ENCODE measurements at regions not wholly inside any gene's neighbourhood (a gene's known extent, or its start where the extent isn't known, plus 50 kb on each side); places are given as distances from the start of the nearest gene placed in this dataset.

- no peak for TF ChIP-seq CTCF (IDR thresholded peaks at IDR 0.05; ENCODE audit: low read depth, low read length)
- no peak for DNase-seq (ENCODE audit: low read depth in 1 of 2, low spot score in 1 of 2)
- H3K27ac ChIP-seq, result no peak overlapping the region
- no peaks in the 10 kb centered on the region for H3K4me1 ChIP-seq (ENCODE audit: low read depth)
- no peaks in the 10 kb centered on the region for H3K9me3 ChIP-seq (ENCODE audit: low read depth)
- no peaks in the 10 kb centered on the region for H3K27me3 ChIP-seq
- H3K4me3 ChIP-seq, result no peak overlapping the region
- no peaks in the 10 kb centered on the region for H3K36me3 ChIP-seq
Observed at GRCh38 chr13:68644611-68645010, 1414.5 kb upstream of the PCDH9 start.

- Histone ChIP-seq H3K4me1 (ENCODE audit: low read depth) (no peaks in the 10 kb centered on the region), H3K36me3 (no peaks in the 10 kb centered on the region), H3K4me3 (no peak overlapping the region), H3K9me3 (ENCODE audit: low read depth) (no peaks in the 10 kb centered on the region), H3K27ac (no peak overlapping the region), H3K27me3 (no peaks in the 10 kb centered on the region)
- DNase-seq (ENCODE audit: low read depth in 1 of 2, low spot score in 1 of 2), result no peak
- TF ChIP-seq CTCF (IDR thresholded peaks at IDR 0.05; ENCODE audit: low read depth, low read length), result no peak
Observed at GRCh38 chr13:68636784-68637183, 1406.6 kb upstream of the PCDH9 start.

GRCh38 chr13:68628994-68629393, 1398.9 kb upstream of the PCDH9 start:
- no peak for TF ChIP-seq CTCF (IDR thresholded peaks at IDR 0.05; ENCODE audit: low read depth, low read length)
- Histone ChIP-seq H3K4me1 (ENCODE audit: low read depth) (no peaks in the 10 kb centered on the region), H3K27ac (no peak overlapping the region), H3K9me3 (ENCODE audit: low read depth) (no peaks in the 10 kb centered on the region), H3K27me3 (no peaks in the 10 kb centered on the region), H3K4me3 (no peak overlapping the region), H3K36me3 (no peaks in the 10 kb centered on the region)
- no peak for DNase-seq (ENCODE audit: low read depth in 1 of 2, low spot score in 1 of 2)

- TF ChIP-seq CTCF (IDR thresholded peaks at IDR 0.05; ENCODE audit: low read depth, low read length), result no peak
- Histone ChIP-seq H3K4me3 (no peak overlapping the region), H3K4me1 (ENCODE audit: low read depth) (no peaks in the 10 kb centered on the region), H3K36me3 (no peaks in the 10 kb centered on the region), H3K9me3 (ENCODE audit: low read depth) (no peaks in the 10 kb centered on the region), H3K27me3 (no peaks in the 10 kb centered on the region), H3K27ac (no peak overlapping the region)
- no peak for DNase-seq (ENCODE audit: low read depth in 1 of 2, low spot score in 1 of 2)
Observed at GRCh38 chr13:68627379-68627778, 1397.2 kb upstream of the PCDH9 start.

GRCh38 chr13:68616600-68617222, 1386.6 kb upstream of the PCDH9 start:
- Histone ChIP-seq H3K27me3 (no peaks in the 10 kb centered on the region), H3K36me3 (no peaks in the 10 kb centered on the region), H3K9me3 (ENCODE audit: low read depth) (no peaks in the 10 kb centered on the region), H3K27ac (no peak overlapping the region), H3K4me1 (ENCODE audit: low read depth) (no peaks in the 10 kb centered on the region), H3K4me3 (no peak overlapping the region)
- TF ChIP-seq CTCF (IDR thresholded peaks at IDR 0.05; ENCODE audit: low read depth, low read length), result no peak
- no peak for DNase-seq (ENCODE audit: low read depth in 1 of 2, low spot score in 1 of 2)

- H3K9me3 ChIP-seq (ENCODE audit: low read depth), result no peaks in the 10 kb centered on the region
- H3K36me3 ChIP-seq, result no peaks in the 10 kb centered on the region
- H3K4me3 ChIP-seq, result no peak overlapping the region
- H3K27me3 ChIP-seq, result no peaks in the 10 kb centered on the region
- no peak overlapping the region for H3K27ac ChIP-seq
- no peak for DNase-seq (ENCODE audit: low read depth in 1 of 2, low spot score in 1 of 2)
- no peaks in the 10 kb centered on the region for H3K4me1 ChIP-seq (ENCODE audit: low read depth)
- no peak for TF ChIP-seq CTCF (IDR thresholded peaks at IDR 0.05; ENCODE audit: low read depth, low read length)
Observed at GRCh38 chr13:68609661-68610060, 1379.5 kb upstream of the PCDH9 start.
